HepG2 (cell line): ENCODE measurements at regions not wholly inside any gene's neighbourhood (a gene's known extent, or its start where the extent isn't known, plus 50 kb on each side); places are given as distances from the start of the nearest gene placed in this dataset.
"Not testable (repeated sequence)": the region's sequence is repeated elsewhere in the genome, so short reads cannot be mapped to it uniquely, and the experiment has no call there.

Source experiments
- GABPA ChIP-seq, 2 experiments: IDR thresholded peaks; 2 replicates each; pipeline ENCODE4 v1.6.1; 2011 to 2016; ENCODE audit warnings: low read depth in 2 of 2, low read length in 1 of 2, missing biosample characterization in 1 of 2, missing genetic modification characterization in 1 of 2
- KLF15 ChIP-seq: sonication (generic); formaldehyde crosslinking; IDR thresholded peaks from 2 replicates; pipeline ENCODE4 v1.8.1; 2023; ENCODE audit warnings: borderline replicate concordance, mild to moderate bottlenecking, inconsistent platforms, missing genetic modification reagents, mixed read lengths
- LBX2 ChIP-seq: sonication (generic); formaldehyde crosslinking; IDR thresholded peaks from 2 replicates; pipeline ENCODE4 v1.5.0; 2020; ENCODE audit warnings: missing genetic modification reagents, mild to moderate bottlenecking, borderline replicate concordance
- PAX8 ChIP-seq: sonication (generic); formaldehyde crosslinking; IDR thresholded peaks from 2 replicates; pipeline ENCODE4 v1.8.0; 2022; ENCODE audit warnings: mild to moderate bottlenecking, missing genetic modification reagents, borderline replicate concordance
- ZBTB1 ChIP-seq: sonication (generic); formaldehyde crosslinking; IDR thresholded peaks from 2 replicates; pipeline ENCODE4 v1.4.0; 2020; ENCODE audit warnings: missing genetic modification reagents, borderline replicate concordance
- ZBTB43 ChIP-seq: sonication (generic); formaldehyde crosslinking; conservative IDR thresholded peaks from 2 replicates; pipeline ENCODE4 v1.4.0; 2020; ENCODE audit warnings: missing genetic modification reagents

- TF ChIP-seq LBX2 (CRISPR knock-in tag); ZBTB1 (CRISPR knock-in tag); KLF15 (CRISPR knock-in tag); GABPA (IDR thresholded peaks at IDR 0.05; ENCODE audit: low read depth, low read length); GABPA (CRISPR knock-in tag; IDR thresholded peaks at IDR 0.05; ENCODE audit: low read depth); PAX8 (CRISPR knock-in tag); ZBTB43 (CRISPR knock-in tag): not testable (repeated sequence)
These were observed 375.4 kb downstream of the ADGRD1 start for GRCh38 chr12:131328861-131329845.
